ENCODE measurements at regions not wholly inside any gene's neighbourhood (a gene's known extent, or its start where the extent isn't known, plus 50 kb on each side); places are given as distances from the start of the nearest gene placed in this dataset.

GRCh38 chr7:68938151-68938550 lies 660.1 kb upstream of the AUTS2 start:
- no peaks in the 10 kb centered on the region for H3K4me1 ChIP-seq (replicated peaks in 1 of 4; ENCODE audit: control insufficient read depth in 3 of 4, insufficient read depth in 4 of 4, low read length in 3 of 4)
- H2BK20ac ChIP-seq (ENCODE audit: low read length), result no peak overlapping the region
- no peak overlapping the region for H2AFZ ChIP-seq (ENCODE audit: low read length)
- H3K4me3 ChIP-seq (ENCODE audit: extremely low read depth in 1 of 4, insufficient read depth in 2 of 4, low read depth in 3 of 4, low read length in 4 of 4), result no peak overlapping the region
- no peaks in the 10 kb centered on the region for H3K79me2 ChIP-seq (ENCODE audit: control insufficient read depth in 1 of 2, insufficient read depth in 2 of 2, low read length in 2 of 2)
- no peak overlapping the region for H2BK15ac ChIP-seq (ENCODE audit: low read length)
- H2BK12ac ChIP-seq (ENCODE audit: low read depth, low read length), result no peak overlapping the region
- no peak overlapping the region for H4K5ac ChIP-seq (ENCODE audit: insufficient read length, low read depth, low read length)
- H3K14ac ChIP-seq (ENCODE audit: insufficient read length), result no peak overlapping the region
- ChIA-PET POLR2A (ENCODE audit: partially characterized antibody) (no interaction called here), CTCF (ENCODE audit: partially characterized antibody) (interaction anchor here (0.7 kb wide), 1 partner anchor 146 kb away, joined by 3 read pairs; no protein-coding TSS in a partner anchor)
- H3K23me2 ChIP-seq (ENCODE audit: low read depth, low read length), result no peaks in the 10 kb centered on the region; the same call in 1 of the 2 replicates
- H4K91ac ChIP-seq (replicated peaks; ENCODE audit: insufficient read length, low read length), result no peak overlapping the region
- no peak overlapping the region for H2AK5ac ChIP-seq (ENCODE audit: low read depth, low read length)
- no peaks in the 10 kb centered on the region for H3K36me3 ChIP-seq (ENCODE audit: control insufficient read depth in 2 of 4, insufficient read depth in 4 of 4, low read length in 3 of 4)
- no peaks in the 10 kb centered on the region for H3K27me3 ChIP-seq (replicated peaks in 1 of 4; ENCODE audit: control insufficient read depth in 3 of 4, extremely low read depth in 1 of 4, insufficient read depth in 3 of 4, low read length in 3 of 4)
- no peak overlapping the region for H3K18ac ChIP-seq (ENCODE audit: extremely low read depth, low read length)
- no peak overlapping the region for H3K23ac ChIP-seq (ENCODE audit: insufficient read length)
- no peak overlapping the region for H3K4me2 ChIP-seq (ENCODE audit: insufficient read depth in 1 of 2, low read depth in 2 of 2, low read length in 2 of 2)
- H3K27ac ChIP-seq (ENCODE audit: low read depth, low read length), result no peak overlapping the region
- H3K79me1 ChIP-seq (ENCODE audit: low read depth, low read length), result no peaks in the 10 kb centered on the region
- no peak overlapping the region for H2BK120ac ChIP-seq (replicated peaks; ENCODE audit: low read depth, low read length)
- no peaks in the 10 kb centered on the region for H4K20me1 ChIP-seq (replicated peaks in 1 of 2; ENCODE audit: control insufficient read depth in 1 of 2, insufficient read depth in 2 of 2, low read length in 2 of 2)
- H4K8ac ChIP-seq (ENCODE audit: extremely low read depth, insufficient read depth, low read length), result no peak overlapping the region
- no peak overlapping the region for H3K4ac ChIP-seq (replicated peaks; ENCODE audit: insufficient read length, low read depth, low read length)
- peaks cover 0 to 3% of the 10 kb centered on the region in 2 experiments; a peak in 2 of 4 replicates for H3K9me3 ChIP-seq (ENCODE audit: insufficient read depth in 2 of 2, low read depth in 1 of 2, low read length in 1 of 2)
- WGBS, 2 experiments (ENCODE audit: extremely low coverage in 1 of 2, insufficient coverage in 1 of 2, insufficient read length in 1 of 2, insufficient replicate concordance in 2 of 2, low coverage in 1 of 2, low lambda C conversion rate in 2 of 2, missing lambda C conversion rate in 1 of 2), result 50% methylated on average over 4 of the region's 4 CpGs; no CpG with 5 or more reads in 1 of the 2 experiments
- DNase-seq (ENCODE audit: low read depth in 1 of 2, low spot score in 2 of 2) (no peak), FAIRE-seq (no peak)
- no peak overlapping the region for H2BK5ac ChIP-seq (ENCODE audit: low read depth, low read length)
- no peak overlapping the region for H3K56ac ChIP-seq (replicated peaks; ENCODE audit: insufficient read length, low read depth, low read length)
- H3K9ac ChIP-seq (replicated peaks in 1 of 4; ENCODE audit: extremely low read depth in 1 of 4, low read depth in 3 of 4, low read length in 3 of 4), result no peak overlapping the region
- no peak for TF ChIP-seq CBX5 (IDR thresholded peaks at IDR 0.05; ENCODE audit: low read depth, low read length)
- no peak for TF ChIP-seq CHD1 (IDR thresholded peaks at IDR 0.05; ENCODE audit: low read depth, low read length)
- TF ChIP-seq MAX (IDR thresholded peaks at IDR 0.05), result no peak
- no peak for TF ChIP-seq POLR2A (IDR thresholded peaks at IDR 0.05; ENCODE audit: control extremely low read depth in 1 of 2, low read depth in 2 of 2, low read length in 2 of 2)
- no peak for TF ChIP-seq EP300 (IDR thresholded peaks at IDR 0.05; ENCODE audit: borderline replicate concordance in 1 of 2, low read depth in 2 of 2, low read length in 2 of 2)
- no peak for TF ChIP-seq SP1 (IDR thresholded peaks at IDR 0.05; ENCODE audit: low read depth, low read length)
- no peak for TF ChIP-seq EZH2 (IDR thresholded peaks at IDR 0.05; ENCODE audit: low read depth, low read length, severe bottlenecking)
- TF ChIP-seq SRF (IDR thresholded peaks at IDR 0.05; ENCODE audit: low read depth, low read length), result no peak
- no peak for TF ChIP-seq BACH1 (IDR thresholded peaks at IDR 0.05; ENCODE audit: low read length)
- no peak for TF ChIP-seq RAD21 (IDR thresholded peaks at IDR 0.05 in 1 of 2, conservative IDR thresholded peaks at IDR 0.05 in 1 of 2; ENCODE audit: low read depth in 2 of 2, low read length in 2 of 2)
- no peak for TF ChIP-seq BRCA1 (IDR thresholded peaks at IDR 0.05; ENCODE audit: low read depth, low read length)
- TF ChIP-seq CTBP2 (IDR thresholded peaks at IDR 0.05; ENCODE audit: borderline replicate concordance, insufficient read depth, insufficient read length, low read length), result no peak
- no peak for TF ChIP-seq ATF2 (IDR thresholded peaks at IDR 0.05; ENCODE audit: low read length)

Data from H1 (cell line).